ENCODE measurements at regions not wholly inside any gene's neighbourhood (a gene's known extent, or its start where the extent isn't known, plus 50 kb on each side); places are given as distances from the start of the nearest gene placed in this dataset.

DNA sequence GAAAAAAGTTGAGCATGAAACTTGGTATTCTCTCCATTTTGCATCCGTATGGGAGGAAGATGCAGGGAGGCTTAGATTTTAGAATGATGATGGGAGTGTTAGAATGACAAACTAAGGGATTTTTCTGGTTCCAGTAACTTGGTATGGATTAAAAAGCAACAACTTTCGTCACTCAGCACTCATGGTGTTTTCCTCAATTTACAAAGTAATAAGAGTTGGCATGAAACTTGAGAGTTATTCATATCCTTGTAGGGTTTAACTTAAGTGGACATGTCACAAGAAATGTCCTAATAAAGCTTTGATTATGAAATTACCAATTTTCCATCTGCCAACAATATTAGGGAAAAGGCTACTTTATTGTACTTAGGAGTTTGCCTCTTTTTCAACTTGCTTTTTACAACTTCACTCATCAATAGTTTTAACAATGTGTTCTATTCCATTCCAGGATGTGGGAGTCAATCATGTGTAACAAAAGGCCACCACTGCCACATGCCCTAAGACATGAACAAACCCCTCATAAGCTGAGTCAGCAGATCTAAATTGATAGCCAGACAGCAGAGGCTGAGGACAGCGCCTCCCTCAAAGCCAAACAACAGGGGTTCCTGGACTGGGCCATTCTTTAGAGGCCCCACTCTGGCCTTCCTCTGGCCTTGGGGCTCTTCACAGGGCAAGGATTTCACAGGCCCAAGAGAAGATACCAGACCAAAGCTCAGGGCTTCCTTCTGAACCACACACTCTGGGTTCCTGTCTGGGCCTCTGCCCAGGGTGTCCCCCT is 265.8 kb downstream of the TNS1 start:
- no peak for TF ChIP-seq EZH2 (IDR thresholded peaks at IDR 0.05; ENCODE audit: borderline replicate concordance, insufficient read depth, low read depth, low read length, poor library complexity, severe bottlenecking)
- TF ChIP-seq, protein P1, sequence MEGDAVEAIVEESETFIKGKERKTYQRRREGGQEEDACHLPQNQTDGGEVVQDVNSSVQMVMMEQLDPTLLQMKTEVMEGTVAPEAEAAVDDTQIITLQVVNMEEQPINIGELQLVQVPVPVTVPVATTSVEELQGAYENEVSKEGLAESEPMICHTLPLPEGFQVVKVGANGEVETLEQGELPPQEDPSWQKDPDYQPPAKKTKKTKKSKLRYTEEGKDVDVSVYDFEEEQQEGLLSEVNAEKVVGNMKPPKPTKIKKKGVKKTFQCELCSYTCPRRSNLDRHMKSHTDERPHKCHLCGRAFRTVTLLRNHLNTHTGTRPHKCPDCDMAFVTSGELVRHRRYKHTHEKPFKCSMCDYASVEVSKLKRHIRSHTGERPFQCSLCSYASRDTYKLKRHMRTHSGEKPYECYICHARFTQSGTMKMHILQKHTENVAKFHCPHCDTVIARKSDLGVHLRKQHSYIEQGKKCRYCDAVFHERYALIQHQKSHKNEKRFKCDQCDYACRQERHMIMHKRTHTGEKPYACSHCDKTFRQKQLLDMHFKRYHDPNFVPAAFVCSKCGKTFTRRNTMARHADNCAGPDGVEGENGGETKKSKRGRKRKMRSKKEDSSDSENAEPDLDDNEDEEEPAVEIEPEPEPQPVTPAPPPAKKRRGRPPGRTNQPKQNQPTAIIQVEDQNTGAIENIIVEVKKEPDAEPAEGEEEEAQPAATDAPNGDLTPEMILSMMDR (IDR thresholded peaks at IDR 0.05) = no peak
